ENCODE measurements at regions not wholly inside any gene's neighbourhood (a gene's known extent, or its start where the extent isn't known, plus 50 kb on each side); places are given as distances from the start of the nearest gene placed in this dataset.

DNA sequence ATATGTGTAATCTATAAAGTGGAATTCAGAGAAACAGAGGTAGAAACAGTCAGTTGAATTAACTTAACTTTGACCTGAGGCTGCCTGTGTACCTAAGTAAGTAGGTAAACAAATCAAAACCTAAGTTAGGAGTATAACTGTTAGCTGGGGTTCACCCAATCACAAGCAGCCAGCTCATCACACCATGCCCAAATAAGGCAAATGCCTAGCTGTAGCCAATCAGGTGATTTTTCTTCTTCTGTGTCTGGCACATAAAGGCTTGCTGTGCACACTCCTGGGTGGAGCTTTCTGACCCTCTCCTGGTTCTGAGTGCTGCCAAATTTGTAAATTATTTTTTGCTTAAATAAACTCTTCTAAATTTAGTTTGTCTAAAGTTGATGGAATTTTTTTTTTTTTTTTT, 54.7 kb upstream of the TRIM39 start:
- FAIRE-seq (peak; percentile 50), DNase-seq (ENCODE audit: insufficient read length, low spot score) (no peak)
- no peak for TF ChIP-seq POLR2A (IDR thresholded peaks at IDR 0.05; ENCODE audit: low read depth, low read length)

DNA sequence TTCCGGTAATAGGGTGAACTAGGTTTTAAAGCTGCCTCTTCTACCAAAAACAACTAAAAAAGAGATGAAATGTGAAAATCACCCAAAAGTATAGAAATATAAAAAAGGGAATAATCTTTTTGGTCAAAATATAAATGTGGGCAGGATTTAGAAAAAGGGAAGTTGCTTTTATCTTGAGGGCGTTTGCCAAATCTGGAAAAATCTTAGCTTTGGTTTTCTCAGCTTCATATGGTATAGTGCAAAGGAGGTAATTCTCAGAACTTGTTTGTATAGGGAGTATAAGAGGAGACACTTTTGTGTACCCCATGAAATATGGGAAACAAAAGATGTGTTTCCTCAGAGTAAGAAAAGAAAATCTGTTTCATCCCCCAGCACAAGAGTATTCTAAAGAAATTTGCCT, 54.2 kb upstream of the TRIM26 start:
- DNase-seq (ENCODE audit: insufficient read length, low spot score) (no peak), FAIRE-seq (no peak)
- no peak for TF ChIP-seq POLR2A (IDR thresholded peaks at IDR 0.05; ENCODE audit: low read depth, low read length)

DNA sequence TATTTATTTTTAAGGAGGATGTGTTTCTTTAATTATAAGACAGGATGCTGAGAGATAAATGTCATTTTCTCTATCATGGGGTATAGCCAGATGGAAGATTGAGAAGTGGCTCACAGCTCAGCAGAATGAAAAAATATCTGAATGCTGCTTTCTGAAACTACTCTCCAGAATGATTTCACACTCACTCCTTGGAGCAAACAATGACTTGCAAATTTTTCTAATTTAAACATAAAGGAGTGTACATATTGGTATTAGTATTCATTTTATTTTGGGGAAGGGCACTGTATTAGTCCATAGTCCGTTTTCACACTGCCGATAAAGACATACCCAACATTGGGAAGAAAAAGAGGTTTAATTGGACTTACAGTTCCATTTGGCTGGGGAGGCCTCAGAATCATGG, 52.4 kb upstream of the TRIM26 start:
- no peak for DNase-seq (ENCODE audit: insufficient read length, low spot score)
- no peak for TF ChIP-seq POLR2A (IDR thresholded peaks at IDR 0.05; ENCODE audit: low read depth, low read length)
- FAIRE-seq: no peak

DNA sequence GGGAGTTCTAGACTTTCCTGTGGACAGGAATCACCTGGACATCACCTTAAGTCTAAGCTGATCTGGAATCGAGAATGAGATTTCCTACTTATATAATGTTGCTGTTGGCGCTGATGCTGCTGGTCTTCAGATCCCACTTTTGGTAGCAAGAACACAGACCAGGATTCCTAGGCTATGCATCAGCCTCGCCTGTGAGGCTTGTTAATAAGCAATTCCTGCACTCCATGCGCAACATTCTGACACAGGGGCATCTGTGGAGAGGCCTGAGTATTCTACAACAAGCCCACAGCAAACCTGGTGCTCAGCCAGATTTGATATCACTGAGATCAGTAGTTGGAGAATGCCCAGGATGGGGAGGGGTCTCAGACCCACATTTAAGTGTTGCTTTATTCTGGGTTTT, 52.0 kb upstream of the TRIM26 start:
- TF ChIP-seq POLR2A (IDR thresholded peaks at IDR 0.05; ENCODE audit: low read depth, low read length): no peak
- FAIRE-seq: no peak
- no peak for DNase-seq (ENCODE audit: insufficient read length, low spot score)

DNA sequence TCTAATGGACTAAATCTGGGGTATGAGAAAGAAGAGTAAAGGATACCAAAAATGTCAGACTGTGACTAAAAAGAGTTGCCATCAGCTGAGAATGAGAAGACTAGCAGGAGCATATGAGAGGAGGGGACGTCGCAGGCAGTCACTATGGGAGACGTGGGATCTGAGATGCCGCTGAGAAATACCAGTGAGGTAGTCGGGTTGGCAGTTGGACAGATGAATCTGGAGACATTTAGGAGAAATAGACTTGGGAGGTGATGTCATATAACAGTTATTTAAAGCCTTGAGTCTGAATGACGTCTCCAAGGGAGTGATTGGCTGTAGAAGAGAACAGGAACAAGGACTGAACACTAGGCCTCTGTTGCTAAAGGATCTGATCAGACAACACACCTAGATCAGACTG, 51.5 kb upstream of the TRIM26 start:
- FAIRE-seq: no peak
- DNase-seq (ENCODE audit: insufficient read length, low spot score): no peak
- no peak for TF ChIP-seq POLR2A (IDR thresholded peaks at IDR 0.05; ENCODE audit: low read depth, low read length)

DNA sequence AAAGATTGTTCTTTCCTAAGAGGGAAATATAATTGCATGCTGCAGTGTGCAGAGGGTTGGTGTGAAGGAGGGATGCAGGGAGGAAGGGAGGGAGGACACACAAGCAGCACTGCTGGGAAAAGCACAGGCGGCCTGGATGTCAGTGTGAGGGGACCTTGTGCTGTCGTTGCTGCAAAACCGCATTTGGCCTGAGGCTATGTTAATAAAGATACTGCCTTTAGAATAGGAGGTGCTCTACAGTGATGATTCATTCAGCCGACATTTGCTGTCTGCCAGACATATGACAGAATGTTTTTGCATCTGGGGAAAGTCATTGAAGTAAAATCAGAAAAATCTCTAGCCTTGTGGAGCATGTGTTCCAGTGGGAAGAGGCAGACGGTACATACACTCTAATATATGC, 50.5 kb upstream of the TRIM26 start:
- no peak for TF ChIP-seq POLR2A (IDR thresholded peaks at IDR 0.05; ENCODE audit: low read depth, low read length)
- no peak for FAIRE-seq
- peak; percentile 14 for DNase-seq (ENCODE audit: insufficient read length, low spot score)

All from H54 (cell line).